HG02973 (cell line): ENCODE measurements at regions not wholly inside any gene's neighbourhood (a gene's known extent, or its start where the extent isn't known, plus 50 kb on each side); places are given as distances from the start of the nearest gene placed in this dataset.
A peak's percentile ranks its signal among the peaks of the same experiment; 100 is the strongest.
"Not testable (repeated sequence)": the region's sequence is repeated elsewhere in the genome, so short reads cannot be mapped to it uniquely, and the experiment has no call there.

Experiments
- ATAC-seq: cut with Tn5 transposase; IDR thresholded peaks from one replicate; pipeline ENCODE4 v1.9.1; 2021; ENCODE audit warnings: moderate library complexity; ENCODE audit not compliant: unreplicated experiment

GRCh38 chr18:51323961-51324360, 126.5 kb upstream of the MEX3C start:
- no peak for ATAC-seq

GRCh38 chr18:51330148-51330547, 132.7 kb upstream of the MEX3C start:
- ATAC-seq = no peak

- ATAC-seq = no peak
These were observed 133.3 kb upstream of the MEX3C start for GRCh38 chr18:51330739-51331138.

- no peak for ATAC-seq
These were observed 139.9 kb upstream of the MEX3C start for GRCh38 chr18:51337406-51337805.

GRCh38 chr18:51339856-51340255, 142.4 kb upstream of the MEX3C start:
- ATAC-seq = no peak

- peak; percentile 51 for ATAC-seq
These were observed 142.9 kb upstream of the MEX3C start for GRCh38 chr18:51340332-51340731.

- ATAC-seq = no peak
These were observed 145.3 kb upstream of the MEX3C start for GRCh38 chr18:51342815-51343214.

- no peak for ATAC-seq
These were observed 148.4 kb upstream of the MEX3C start for GRCh38 chr18:51345848-51346391.

- no peak for ATAC-seq
These were observed 148.9 kb upstream of the MEX3C start for GRCh38 chr18:51346404-51346803.

- ATAC-seq = no peak
These were observed 152.6 kb upstream of the MEX3C start for GRCh38 chr18:51350081-51350480.

GRCh38 chr18:51355841-51356240, 158.4 kb upstream of the MEX3C start:
- no peak for ATAC-seq

- ATAC-seq = not testable (repeated sequence)
These were observed 162.8 kb upstream of the MEX3C start for GRCh38 chr18:51360301-51360700.

GRCh38 chr18:51361130-51361860, 163.8 kb upstream of the MEX3C start:
- peak; percentile 54 for ATAC-seq

GRCh38 chr18:51363384-51363783, 165.9 kb upstream of the MEX3C start:
- ATAC-seq = no peak

- no peak for ATAC-seq
These were observed 173.5 kb upstream of the MEX3C start for GRCh38 chr18:51370996-51371395.

GRCh38 chr18:51371929-51372328, 174.4 kb upstream of the MEX3C start:
- ATAC-seq = no peak

GRCh38 chr18:51382081-51382480, 184.6 kb upstream of the MEX3C start:
- no peak for ATAC-seq

- no peak for ATAC-seq
These were observed 185.6 kb upstream of the MEX3C start for GRCh38 chr18:51383116-51383515.

- no peak for ATAC-seq
These were observed 186.2 kb upstream of the MEX3C start for GRCh38 chr18:51383711-51384110.

GRCh38 chr18:51385270-51385669, 187.8 kb upstream of the MEX3C start:
- no peak for ATAC-seq

- no peak for ATAC-seq
These were observed 193.2 kb upstream of the MEX3C start for GRCh38 chr18:51390702-51391101.

- no peak for ATAC-seq
These were observed 193.7 kb upstream of the MEX3C start for GRCh38 chr18:51391215-51391614.

- ATAC-seq = no peak
These were observed 194.2 kb upstream of the MEX3C start for GRCh38 chr18:51391731-51392130.
